Mammary epithelial cell (primary cell): ENCODE measurements at regions not wholly inside any gene's neighbourhood (a gene's known extent, or its start where the extent isn't known, plus 50 kb on each side); places are given as distances from the start of the nearest gene placed in this dataset.

Source experiments
- CTCF ChIP-seq, 2 donors: IDR thresholded peaks in 1 of 2; conservative IDR thresholded peaks in 1 of 2; 2 replicates each; pipeline ENCODE4 v1.5.1; 2011 to 2012; ENCODE audit warnings: inconsistent platforms in 2 of 2, low read length in 2 of 2, mild to moderate bottlenecking in 2 of 2, control low read depth in 1 of 2, low read depth in 1 of 2; ENCODE audit not compliant: insufficient read depth in 1 of 2; ENCODE audit errors: extremely low read depth in 1 of 2
- EZH2 ChIP-seq: IDR thresholded peaks from 2 replicates; pipeline ENCODE4 v1.6.1; 2012; ENCODE audit warnings: low read length, inconsistent platforms, borderline replicate concordance

- TF ChIP-seq CTCF (conservative IDR thresholded peaks at IDR 0.05 in 1 of 2, IDR thresholded peaks at IDR 0.05 in 1 of 2; ENCODE audit: extremely low read depth in 1 of 2, insufficient read depth in 1 of 2, low read depth in 1 of 2, low read length in 2 of 2) (no peak), EZH2 (no peak)
Observed at GRCh38 chr1:213606252-213606820, 381.4 kb upstream of the PROX1 start.
